Fibroblast of pulmonary artery (primary cell): ENCODE measurements at regions not wholly inside any gene's neighbourhood (a gene's known extent, or its start where the extent isn't known, plus 50 kb on each side); places are given as distances from the start of the nearest gene placed in this dataset.

Experiments
- DNase-seq: peaks from one replicate; pipeline ENCODE4 v3.0.0-alpha.2; 2010; ENCODE audit warnings: low read depth
- H3K4me3 ChIP-seq: replicated peaks from 2 replicates; pipeline ENCODE4 v1.5.1; 2011; ENCODE audit warnings: low read depth, mild to moderate bottlenecking, control low read depth, low read length, moderate library complexity
- TF ChIP-seq, protein P1 (sequence below): IDR thresholded peaks from 2 replicates; pipeline ENCODE4 v1.5.1; 2011; ENCODE audit warnings: mild to moderate bottlenecking, control low read depth, low read length, inconsistent platforms; ENCODE audit errors: missing control alignments

DNA sequence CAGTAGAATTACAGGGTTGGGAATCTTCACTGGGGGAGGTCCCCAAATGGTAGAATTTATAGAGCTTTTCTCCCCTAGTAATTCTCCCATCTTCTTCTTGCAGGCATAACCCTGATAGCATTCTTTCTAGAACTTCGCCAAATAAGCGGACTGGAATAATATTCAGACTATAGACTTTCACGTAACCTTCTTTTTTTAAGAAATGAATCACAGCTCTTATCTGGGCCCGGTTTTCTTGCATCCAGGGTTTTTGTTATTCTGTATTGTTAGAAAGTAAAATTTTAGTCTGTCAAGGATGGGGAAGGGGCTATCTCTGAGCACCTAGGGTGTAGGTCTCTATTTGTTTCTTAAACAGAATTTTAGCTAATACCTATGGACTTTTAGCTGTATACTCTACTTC is 476.8 kb upstream of the CITED2 start:
- no peak for DNase-seq
- H3K4me3 ChIP-seq: no peak overlapping the region
- TF ChIP-seq, protein P1, sequence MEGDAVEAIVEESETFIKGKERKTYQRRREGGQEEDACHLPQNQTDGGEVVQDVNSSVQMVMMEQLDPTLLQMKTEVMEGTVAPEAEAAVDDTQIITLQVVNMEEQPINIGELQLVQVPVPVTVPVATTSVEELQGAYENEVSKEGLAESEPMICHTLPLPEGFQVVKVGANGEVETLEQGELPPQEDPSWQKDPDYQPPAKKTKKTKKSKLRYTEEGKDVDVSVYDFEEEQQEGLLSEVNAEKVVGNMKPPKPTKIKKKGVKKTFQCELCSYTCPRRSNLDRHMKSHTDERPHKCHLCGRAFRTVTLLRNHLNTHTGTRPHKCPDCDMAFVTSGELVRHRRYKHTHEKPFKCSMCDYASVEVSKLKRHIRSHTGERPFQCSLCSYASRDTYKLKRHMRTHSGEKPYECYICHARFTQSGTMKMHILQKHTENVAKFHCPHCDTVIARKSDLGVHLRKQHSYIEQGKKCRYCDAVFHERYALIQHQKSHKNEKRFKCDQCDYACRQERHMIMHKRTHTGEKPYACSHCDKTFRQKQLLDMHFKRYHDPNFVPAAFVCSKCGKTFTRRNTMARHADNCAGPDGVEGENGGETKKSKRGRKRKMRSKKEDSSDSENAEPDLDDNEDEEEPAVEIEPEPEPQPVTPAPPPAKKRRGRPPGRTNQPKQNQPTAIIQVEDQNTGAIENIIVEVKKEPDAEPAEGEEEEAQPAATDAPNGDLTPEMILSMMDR: no peak

DNA sequence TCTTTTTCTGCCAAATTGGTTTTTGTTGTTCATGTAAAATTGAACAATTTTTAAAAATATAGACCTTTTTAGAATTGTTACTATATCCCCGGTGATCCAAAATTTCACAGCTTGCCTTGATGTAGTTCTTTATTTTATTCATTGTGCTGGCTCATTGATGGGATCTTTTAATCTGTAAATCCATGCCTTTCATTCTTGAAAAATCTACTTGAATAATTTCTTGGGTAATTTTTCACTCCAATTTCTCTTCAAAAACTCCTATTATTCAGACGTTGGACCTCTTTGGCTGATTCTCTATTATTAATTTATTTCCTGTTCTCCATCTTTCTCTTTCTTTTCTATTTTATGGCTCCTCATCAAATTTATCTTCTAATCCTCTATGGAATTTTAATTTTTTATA is 476.1 kb upstream of the CITED2 start:
- no peak overlapping the region for H3K4me3 ChIP-seq
- DNase-seq: no peak
- TF ChIP-seq, protein P1: no peak

DNA sequence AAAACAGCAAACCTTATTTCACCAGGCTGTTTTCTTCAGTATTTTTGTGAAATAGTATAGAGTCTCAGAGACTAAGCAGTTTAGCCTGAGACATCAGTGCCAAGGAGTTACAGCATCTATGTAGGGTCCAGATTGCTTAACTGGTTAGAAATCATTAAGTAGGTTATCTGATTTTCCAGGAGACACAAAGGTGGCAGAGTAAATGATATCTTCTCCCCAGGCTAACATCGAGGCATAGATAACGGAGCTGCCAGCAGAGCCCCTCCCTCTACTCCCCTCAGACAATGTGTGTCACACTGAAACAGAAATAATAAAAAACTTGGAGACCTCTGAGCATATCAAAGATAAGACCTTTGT is 473.0 kb upstream of the CITED2 start:
- TF ChIP-seq, protein P1: no peak
- H3K4me3 ChIP-seq: no peak overlapping the region
- DNase-seq: no peak

DNA sequence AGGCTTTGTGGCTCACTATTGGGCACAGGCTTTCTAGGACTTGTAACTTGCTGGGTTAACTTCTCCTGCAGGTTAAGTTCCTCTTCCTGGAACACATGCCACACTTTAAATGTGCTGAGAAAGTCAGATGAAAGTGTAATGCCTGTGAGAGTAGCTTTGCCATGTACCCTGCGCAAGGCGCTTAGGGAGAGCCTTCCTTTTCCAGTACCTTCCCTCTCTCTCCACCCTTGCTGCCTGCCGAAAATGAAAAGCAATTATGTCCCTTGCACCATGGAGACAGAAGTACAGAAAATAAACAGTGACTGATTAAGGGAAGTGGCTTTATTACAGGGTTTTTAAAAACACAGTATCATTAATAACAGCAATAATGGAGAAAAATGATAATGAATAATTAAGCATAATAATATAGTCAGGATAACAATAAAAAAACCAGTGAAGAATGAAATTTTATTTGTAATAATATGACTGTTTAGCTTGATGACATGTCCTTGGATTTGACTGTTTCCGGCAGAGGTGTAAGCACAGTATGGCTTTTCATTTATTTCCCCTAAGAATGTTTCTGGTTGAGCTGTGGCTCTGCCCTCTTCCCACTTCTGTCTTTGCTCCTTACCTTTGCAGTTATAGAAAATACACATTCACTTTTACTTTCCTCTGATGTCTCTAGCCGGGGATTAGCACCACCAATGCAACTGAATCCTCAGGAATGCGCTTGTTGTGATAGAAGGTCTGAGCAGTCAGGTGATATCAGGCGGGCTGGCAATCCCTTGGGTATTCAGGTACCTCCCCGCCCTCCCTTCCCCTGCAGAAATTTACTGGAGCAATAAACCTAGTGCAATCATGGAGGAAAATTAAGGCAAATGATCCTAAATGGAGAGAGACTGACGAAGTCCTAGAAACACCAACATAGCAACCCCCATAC is 472.3 kb upstream of the CITED2 start:
- TF ChIP-seq, protein P1: no peak
- H3K4me3 ChIP-seq: no peak overlapping the region
- no peak for DNase-seq

DNA sequence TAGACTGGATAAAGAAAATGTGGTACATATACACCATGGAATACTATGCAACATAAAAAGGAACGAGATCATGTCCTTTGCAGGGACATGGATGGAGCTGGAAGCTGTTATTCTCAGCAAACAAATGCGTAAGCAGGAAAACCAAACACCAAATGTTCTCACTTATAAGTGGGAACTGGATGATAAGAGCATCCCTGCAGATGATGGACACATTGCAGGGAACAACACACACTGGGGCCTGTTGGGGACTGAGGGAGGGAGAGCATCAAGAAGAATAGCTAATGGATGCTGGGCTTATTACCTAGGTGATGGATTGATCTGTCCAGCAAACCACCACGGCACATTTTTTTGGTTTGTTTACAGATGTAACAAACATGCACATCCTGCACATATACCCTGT is 470.5 kb upstream of the CITED2 start:
- DNase-seq: no peak
- H3K4me3 ChIP-seq: no peak overlapping the region
- TF ChIP-seq, protein P1: no peak

DNA sequence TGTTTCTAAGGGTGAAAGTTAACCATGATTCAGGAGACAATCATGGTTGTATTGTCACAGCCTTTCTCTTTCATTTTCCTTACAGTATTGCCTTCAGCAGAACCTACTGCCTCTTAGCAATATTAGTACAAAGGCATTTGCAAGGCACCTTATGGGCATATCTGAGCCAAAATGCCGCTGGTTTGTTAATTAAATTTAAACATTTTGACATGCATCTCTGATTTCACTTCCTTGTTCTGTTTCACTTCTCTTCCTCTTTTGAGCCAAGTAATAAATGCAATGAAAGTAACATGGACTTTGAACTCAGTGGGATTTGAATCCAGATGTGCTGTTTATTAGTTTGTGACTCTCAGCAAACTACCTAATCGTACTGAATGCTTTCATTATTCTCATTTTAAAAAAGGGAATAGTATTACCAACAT is 467.4 kb upstream of the CITED2 start:
- TF ChIP-seq, protein P1: no peak
- H3K4me3 ChIP-seq: no peak overlapping the region
- DNase-seq: no peak
